ENCODE measurements at regions not wholly inside any gene's neighbourhood (a gene's known extent, or its start where the extent isn't known, plus 50 kb on each side); places are given as distances from the start of the nearest gene placed in this dataset.
A peak's percentile ranks its signal among the peaks of the same experiment; 100 is the strongest.

DNA sequence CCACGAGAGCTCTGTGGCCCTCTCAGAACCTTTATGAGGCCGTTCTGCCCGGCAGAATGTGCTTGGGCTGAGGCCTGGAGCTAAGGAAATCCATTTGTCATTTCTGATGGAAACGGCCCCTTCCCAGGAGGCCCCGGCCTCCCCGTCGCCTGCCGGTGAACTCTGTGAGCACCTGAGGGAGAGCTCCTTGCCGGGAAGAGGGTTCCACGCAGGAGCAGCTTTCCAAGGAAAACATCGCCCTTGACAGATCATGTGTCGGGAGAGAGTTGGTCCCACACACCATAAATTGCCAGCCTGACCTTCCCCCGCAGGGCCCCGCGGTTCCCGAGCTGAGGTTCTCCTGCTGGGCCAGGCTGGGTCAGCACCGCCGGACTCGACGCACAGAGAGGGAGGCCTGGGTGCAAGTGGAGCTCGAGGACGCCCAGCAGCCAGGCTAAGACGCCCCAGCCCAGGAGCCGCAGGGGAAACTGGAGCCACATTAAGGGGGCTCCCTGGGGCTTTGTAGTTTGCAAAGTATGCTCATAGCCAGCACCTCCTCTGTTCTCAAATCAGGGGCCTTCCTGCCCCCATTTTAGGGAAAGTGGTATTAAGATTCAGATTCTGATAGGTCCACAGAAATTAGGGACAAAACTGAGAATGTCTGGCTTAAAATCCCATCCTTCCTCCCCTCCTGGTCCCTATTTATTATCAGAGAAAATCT is 239.5 kb downstream of the FOXD2 start:
- Mint-ChIP-seq H3K4me3 (ENCODE audit: unreplicated experiment) (no peak overlapping the region), H3K27ac (ENCODE audit: unreplicated experiment) (no peak overlapping the region), H3K4me1 (ENCODE audit: low read depth) (peaks cover 28% of the 10 kb centered on the region), H3K9me3 (ENCODE audit: low read depth) (peaks cover 12% of the 10 kb centered on the region), H3K27me3 (ENCODE audit: low read depth) (peaks cover 15% of the 10 kb centered on the region), H3K36me3 (ENCODE audit: low read depth) (peaks cover 2% of the 10 kb centered on the region)
- no peak for DNase-seq (ENCODE audit: low spot score)
- TF ChIP-seq, protein P1, sequence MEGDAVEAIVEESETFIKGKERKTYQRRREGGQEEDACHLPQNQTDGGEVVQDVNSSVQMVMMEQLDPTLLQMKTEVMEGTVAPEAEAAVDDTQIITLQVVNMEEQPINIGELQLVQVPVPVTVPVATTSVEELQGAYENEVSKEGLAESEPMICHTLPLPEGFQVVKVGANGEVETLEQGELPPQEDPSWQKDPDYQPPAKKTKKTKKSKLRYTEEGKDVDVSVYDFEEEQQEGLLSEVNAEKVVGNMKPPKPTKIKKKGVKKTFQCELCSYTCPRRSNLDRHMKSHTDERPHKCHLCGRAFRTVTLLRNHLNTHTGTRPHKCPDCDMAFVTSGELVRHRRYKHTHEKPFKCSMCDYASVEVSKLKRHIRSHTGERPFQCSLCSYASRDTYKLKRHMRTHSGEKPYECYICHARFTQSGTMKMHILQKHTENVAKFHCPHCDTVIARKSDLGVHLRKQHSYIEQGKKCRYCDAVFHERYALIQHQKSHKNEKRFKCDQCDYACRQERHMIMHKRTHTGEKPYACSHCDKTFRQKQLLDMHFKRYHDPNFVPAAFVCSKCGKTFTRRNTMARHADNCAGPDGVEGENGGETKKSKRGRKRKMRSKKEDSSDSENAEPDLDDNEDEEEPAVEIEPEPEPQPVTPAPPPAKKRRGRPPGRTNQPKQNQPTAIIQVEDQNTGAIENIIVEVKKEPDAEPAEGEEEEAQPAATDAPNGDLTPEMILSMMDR (IDR thresholded peaks at IDR 0.05), result no peak

DNA sequence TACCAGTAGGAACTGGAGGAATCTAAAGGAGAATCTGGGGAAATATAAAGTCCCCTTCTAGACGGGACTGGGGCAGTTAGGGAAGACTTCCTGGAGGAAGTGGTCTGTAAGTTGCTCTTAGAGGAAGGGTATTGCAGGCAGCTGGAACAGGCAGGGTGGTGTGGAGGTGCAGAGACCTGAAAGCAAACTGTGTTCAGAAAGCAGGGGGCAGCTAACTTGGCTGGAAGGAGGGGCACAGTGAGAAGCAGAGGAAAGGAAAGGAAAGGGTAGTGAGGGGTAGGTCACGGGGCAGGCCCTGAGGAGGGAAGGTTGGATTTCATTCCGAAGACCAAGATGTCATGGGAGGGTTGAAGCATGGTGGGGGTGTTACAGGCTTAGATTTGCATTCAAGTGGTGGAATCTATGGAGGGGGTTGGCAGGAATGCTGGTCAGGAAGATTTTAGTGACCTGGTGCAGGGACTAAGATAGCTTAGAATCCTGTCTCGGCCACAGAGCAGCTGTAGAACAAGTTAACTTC is 240.7 kb downstream of the FOXD2 start:
- H3K9me3 Mint-ChIP-seq (ENCODE audit: low read depth), result peaks cover 3% of the 10 kb centered on the region
- peaks cover 28% of the 10 kb centered on the region for H3K4me1 Mint-ChIP-seq (ENCODE audit: low read depth)
- TF ChIP-seq, protein P1 (IDR thresholded peaks at IDR 0.05), result no peak
- no peak overlapping the region for H3K27ac Mint-ChIP-seq (ENCODE audit: unreplicated experiment)
- peaks cover 15% of the 10 kb centered on the region for H3K27me3 Mint-ChIP-seq (ENCODE audit: low read depth)
- H3K4me3 Mint-ChIP-seq (ENCODE audit: unreplicated experiment), result no peak overlapping the region
- no peaks in the 10 kb centered on the region for H3K36me3 Mint-ChIP-seq (ENCODE audit: low read depth)
- DNase-seq (ENCODE audit: low spot score), result no peak

DNA sequence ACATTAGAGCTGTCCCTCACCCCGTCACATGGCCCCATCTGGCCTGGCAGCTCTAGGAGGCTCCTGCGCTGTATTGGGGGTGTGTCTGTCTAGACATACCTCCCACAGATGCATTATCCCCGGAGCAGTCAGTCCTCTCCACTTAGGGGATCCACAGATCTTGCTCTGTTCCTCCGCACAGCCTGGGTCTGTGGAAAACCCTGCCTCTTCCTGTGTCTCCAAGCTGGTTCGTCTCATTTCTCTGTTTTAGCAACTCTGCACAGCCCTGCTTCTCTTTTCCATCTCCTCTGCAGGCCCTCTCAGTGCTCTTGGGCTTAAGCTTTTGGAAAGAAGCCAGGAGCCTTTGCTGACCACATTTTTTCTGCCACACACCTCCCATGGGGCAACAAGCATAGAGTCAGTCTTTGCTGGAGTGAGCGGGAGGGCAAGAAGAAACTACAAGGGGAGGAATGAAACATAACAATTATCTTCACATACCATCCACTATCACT is 241.5 kb downstream of the FOXD2 start:
- TF ChIP-seq, protein P1 (IDR thresholded peaks at IDR 0.05), result no peak
- DNase-seq (ENCODE audit: low spot score), result no peak
- H3K27me3 Mint-ChIP-seq (ENCODE audit: low read depth), result peaks cover 15% of the 10 kb centered on the region
- H3K4me3 Mint-ChIP-seq (ENCODE audit: unreplicated experiment), result no peak overlapping the region
- peak overlapping the region; percentile 65 for H3K27ac Mint-ChIP-seq (ENCODE audit: unreplicated experiment)
- H3K36me3 Mint-ChIP-seq (ENCODE audit: low read depth), result no peaks in the 10 kb centered on the region
- H3K9me3 Mint-ChIP-seq (ENCODE audit: low read depth), result no peaks in the 10 kb centered on the region
- H3K4me1 Mint-ChIP-seq (ENCODE audit: low read depth), result peaks cover 33% of the 10 kb centered on the region

DNA sequence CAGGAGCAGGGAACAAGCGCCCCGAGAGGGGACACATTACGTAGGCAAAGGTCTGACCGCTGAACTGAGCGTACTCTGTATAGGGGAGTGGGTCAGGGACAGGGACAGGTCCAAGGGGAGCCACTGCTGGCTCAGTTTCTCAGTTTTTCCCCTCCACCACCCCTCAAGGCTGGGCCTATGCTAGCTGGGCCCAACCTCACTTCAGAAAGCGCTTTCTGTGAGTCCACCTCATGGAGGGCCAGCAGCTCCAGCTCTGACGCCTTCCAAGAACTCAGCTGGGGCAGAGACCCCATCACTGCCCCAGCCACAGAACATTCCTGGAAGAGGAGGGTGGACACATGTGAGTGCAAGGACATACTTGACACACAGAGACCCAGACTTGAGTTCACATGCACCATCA is 242.0 kb downstream of the FOXD2 start:
- DNase-seq (ENCODE audit: low spot score), result no peak
- peaks cover 15% of the 10 kb centered on the region for H3K27me3 Mint-ChIP-seq (ENCODE audit: low read depth)
- H3K27ac Mint-ChIP-seq (ENCODE audit: unreplicated experiment), result peak overlapping the region; percentile 65
- no peaks in the 10 kb centered on the region for H3K36me3 Mint-ChIP-seq (ENCODE audit: low read depth)
- TF ChIP-seq, protein P1 (IDR thresholded peaks at IDR 0.05), result no peak
- no peaks in the 10 kb centered on the region for H3K9me3 Mint-ChIP-seq (ENCODE audit: low read depth)
- H3K4me3 Mint-ChIP-seq (ENCODE audit: unreplicated experiment), result no peak overlapping the region
- peaks cover 38% of the 10 kb centered on the region for H3K4me1 Mint-ChIP-seq (ENCODE audit: low read depth)

DNA sequence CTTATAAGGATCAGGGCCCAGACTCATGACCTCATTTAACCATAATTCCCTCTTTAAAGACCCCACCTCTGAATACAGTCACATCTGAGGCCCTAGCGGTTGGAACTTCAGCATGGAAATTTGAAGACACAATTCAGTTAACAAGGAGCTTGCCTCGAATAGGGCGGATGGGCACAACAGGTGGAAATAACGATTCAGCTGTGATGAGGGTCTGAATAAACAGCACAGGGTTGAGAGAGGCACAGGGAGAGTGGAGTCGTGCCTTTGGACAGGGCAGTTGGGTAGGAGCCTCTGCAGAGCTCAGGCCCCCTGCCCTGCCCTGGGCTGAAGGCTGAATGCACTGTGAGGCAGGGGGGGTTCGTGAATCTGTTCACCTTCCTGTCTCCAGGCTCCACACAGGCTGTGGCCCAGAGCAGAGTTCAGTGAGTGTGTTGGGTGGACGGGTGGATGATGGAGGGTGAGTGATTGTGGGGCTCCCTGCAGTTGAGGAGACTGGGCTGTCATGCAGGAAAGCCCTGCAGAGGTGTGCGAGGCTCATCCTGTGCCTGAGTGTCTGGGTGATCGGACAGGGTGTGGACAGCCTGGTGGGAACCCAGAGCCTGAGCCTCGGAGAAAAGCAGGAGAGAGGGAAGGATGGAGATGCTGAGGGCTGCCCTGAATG is 243.1 kb downstream of the FOXD2 start:
- Mint-ChIP-seq H3K4me1 (ENCODE audit: low read depth) (peaks cover 49% of the 10 kb centered on the region), H3K27ac (ENCODE audit: unreplicated experiment) (no peak overlapping the region), H3K9me3 (ENCODE audit: low read depth) (no peaks in the 10 kb centered on the region), H3K27me3 (ENCODE audit: low read depth) (peaks cover 8% of the 10 kb centered on the region), H3K36me3 (ENCODE audit: low read depth) (no peaks in the 10 kb centered on the region), H3K4me3 (ENCODE audit: unreplicated experiment) (no peak overlapping the region)
- TF ChIP-seq, protein P1 (IDR thresholded peaks at IDR 0.05), result no peak
- DNase-seq (ENCODE audit: low spot score), result no peak

Measured in chondrocyte (in vitro differentiated cells).